IMR-90 (cell line): ENCODE measurements at regions not wholly inside any gene's neighbourhood (a gene's known extent, or its start where the extent isn't known, plus 50 kb on each side); places are given as distances from the start of the nearest gene placed in this dataset.
A peak's percentile ranks its signal among the peaks of the same experiment; 100 is the strongest.

Source experiments
- ATAC-seq: fragments of 200-7000 bp; cut with Tn5 transposase; 2 replicates; pipeline ENCODE4 v1.9.1; 2020; ENCODE audit warnings: low read depth, mild to moderate bottlenecking, moderate library complexity
- BruUV-seq: library from RNA; stranded (reverse); fragments of 400-500 nt; replicated peaks from 2 replicates; lab custom pipeline; 2021; lab: Mats Ljungman, UMichigan
- CTCF ChIA-PET: fragments of 300-600 bp; formaldehyde crosslinking; extraction: SDS; loops from one replicate; lab custom pipeline; 2021; ENCODE audit warnings: antibody characterized with exemption; lab: Yijun Ruan, JAX
- POLR2A ChIA-PET: fragments of 300-600 bp; sonication (Branson Sonifier 250); formaldehyde crosslinking; loops from one replicate; lab custom pipeline; 2022; ENCODE audit warnings: antibody characterized with exemption; ENCODE audit not compliant: unreplicated experiment; lab: Charles Lee
- DNase-seq: peaks from one replicate; pipeline ENCODE4 v3.0.0; 2013
- H2AFZ ChIP-seq: replicated peaks from 2 replicates; pipeline ENCODE3; 2013; ENCODE audit warnings: low read length, mild to moderate bottlenecking; ENCODE audit not compliant: poor library complexity
- H2AK5ac ChIP-seq: 2 replicates; pipeline ENCODE4 v1.6.1; 2013; ENCODE audit warnings: low read depth, low read length, inconsistent platforms
- H2AK9ac ChIP-seq: replicated peaks from 2 replicates; pipeline ENCODE3; 2013; ENCODE audit warnings: mild to moderate bottlenecking, low read depth, low read length, moderate library complexity; ENCODE audit not compliant: poor library complexity
- H2BK120ac ChIP-seq: 2 replicates; pipeline ENCODE4 v1.6.1; 2013; ENCODE audit warnings: low read depth, low read length, inconsistent platforms
- H2BK15ac ChIP-seq: 3 replicates; pipeline ENCODE4 v1.6.1; 2013; ENCODE audit warnings: low read depth, low read length, inconsistent platforms
- H2BK20ac ChIP-seq: 2 replicates; pipeline ENCODE4 v1.6.1; 2013; ENCODE audit warnings: low read depth, mild to moderate bottlenecking, inconsistent platforms, low read length, moderate library complexity
- H2BK5ac ChIP-seq: 2 replicates; pipeline ENCODE4 v1.6.1; 2013; ENCODE audit warnings: mild to moderate bottlenecking, low read depth, low read length, inconsistent platforms; ENCODE audit not compliant: poor library complexity, severe bottlenecking
- H3K14ac ChIP-seq: replicated peaks from 2 replicates; pipeline ENCODE4 v1.6.1; 2013; ENCODE audit warnings: low read depth, low read length, inconsistent platforms
- H3K18ac ChIP-seq: 2 replicates; pipeline ENCODE4 v1.6.1; 2013; ENCODE audit warnings: low read depth, low read length, control low read depth
- H3K23ac ChIP-seq: 2 replicates; pipeline ENCODE4 v1.6.1; 2013; ENCODE audit warnings: low read depth, low read length, inconsistent platforms
- H3K27ac ChIP-seq: 2 replicates; pipeline ENCODE4 v1.5.1; 2013; ENCODE audit warnings: mild to moderate bottlenecking, control low read depth, low read length; ENCODE audit not compliant: insufficient read depth
- H3K27me3 ChIP-seq: 2 replicates; pipeline ENCODE4 v1.6.1; 2013; ENCODE audit warnings: low read length; ENCODE audit not compliant: control insufficient read depth, insufficient read depth
- H3K36me3 ChIP-seq: 2 replicates; pipeline ENCODE4 v1.6.1; 2013; ENCODE audit warnings: low read length, mixed read lengths; ENCODE audit not compliant: control insufficient read depth, insufficient read depth
- H3K4ac ChIP-seq: 2 replicates; pipeline ENCODE4 v1.6.1; 2013; ENCODE audit warnings: low read depth, low read length, inconsistent platforms
- H3K4me1 ChIP-seq: 2 replicates; pipeline ENCODE4 v1.6.1; 2013; ENCODE audit warnings: low read length, mixed read lengths; ENCODE audit not compliant: control insufficient read depth, insufficient read depth
- H3K4me2 ChIP-seq: 2 replicates; pipeline ENCODE4 v1.6.1; 2013; ENCODE audit warnings: low read depth, mild to moderate bottlenecking, control low read depth, low read length, moderate library complexity
- H3K4me3 ChIP-seq: 2 replicates; pipeline ENCODE4 v1.5.1; 2013; ENCODE audit warnings: low read depth, mild to moderate bottlenecking, control low read depth, low read length, moderate library complexity; ENCODE audit not compliant: insufficient read depth
- H3K56ac ChIP-seq: 2 replicates; pipeline ENCODE4 v1.6.1; 2013; ENCODE audit warnings: low read length, inconsistent platforms; ENCODE audit not compliant: insufficient read depth; ENCODE audit errors: extremely low read depth
- H3K79me1 ChIP-seq, 2 experiments: 2 replicates each; pipeline ENCODE4 v1.6.1; 2013; ENCODE audit warnings: low read length in 2 of 2, inconsistent platforms in 1 of 2, low read depth in 1 of 2
- H3K9ac ChIP-seq: 2 replicates; pipeline ENCODE4 v1.6.1; 2013; ENCODE audit warnings: low read depth, low read length, control low read depth
- H3K9me1 ChIP-seq: 2 replicates; pipeline ENCODE4 v1.6.1; 2013; ENCODE audit warnings: low read length, inconsistent platforms; ENCODE audit not compliant: insufficient read depth
- H3K9me3 ChIP-seq: 2 replicates; pipeline ENCODE4 v1.6.1; 2013; ENCODE audit warnings: low read length; ENCODE audit not compliant: control insufficient read depth, insufficient read depth
- H4K20me1 ChIP-seq: 2 replicates; pipeline ENCODE4 v1.6.1; 2013; ENCODE audit warnings: low read length, inconsistent platforms; ENCODE audit not compliant: insufficient read depth
- H4K5ac ChIP-seq: 2 replicates; pipeline ENCODE4 v1.6.1; 2013; ENCODE audit warnings: mild to moderate bottlenecking, low read depth, low read length, control low read depth
- H4K8ac ChIP-seq, 2 experiments: 2 replicates each; pipeline ENCODE4 v1.6.1; 2013; ENCODE audit warnings: low read depth in 2 of 2, low read length in 2 of 2, control low read depth in 1 of 2, inconsistent platforms in 1 of 2
- H4K91ac ChIP-seq: 2 replicates; pipeline ENCODE4 v1.6.1; 2013; ENCODE audit warnings: low read depth, low read length, inconsistent platforms; ENCODE audit not compliant: insufficient read depth
- BHLHE40 ChIP-seq: fragments of 150-350 bp; IDR thresholded peaks from 2 replicates; pipeline ENCODE4 v1.6.1; 2016; ENCODE audit warnings: mild to moderate bottlenecking, low read depth, low read length
- CEBPB ChIP-seq: IDR thresholded peaks from 2 replicates; pipeline ENCODE4 v1.6.1; 2012; ENCODE audit warnings: low read depth, low read length, improper control_type of control experiment
- CTCF ChIP-seq: conservative IDR thresholded peaks from 2 replicates; pipeline ENCODE4 v1.5.1; 2012; ENCODE audit warnings: mild to moderate bottlenecking, low read depth, low read length, improper control_type of control experiment
- ELK1 ChIP-seq: fragments of 150-350 bp; IDR thresholded peaks from 2 replicates; pipeline ENCODE4 v1.6.1; 2016; ENCODE audit warnings: low read depth, mild to moderate bottlenecking, low read length, moderate library complexity, borderline replicate concordance
- MAZ ChIP-seq: IDR thresholded peaks from 2 replicates; pipeline ENCODE4 v1.6.1; 2012; ENCODE audit warnings: low read depth, mild to moderate bottlenecking, low read length, improper control_type of control experiment, moderate library complexity, borderline replicate concordance
- MXI1 ChIP-seq: IDR thresholded peaks from 2 replicates; pipeline ENCODE4 v1.6.1; 2012; ENCODE audit warnings: low read depth, mild to moderate bottlenecking, low read length, moderate library complexity, borderline replicate concordance
- RAD21 ChIP-seq: IDR thresholded peaks from 2 replicates; pipeline ENCODE4 v1.6.1; 2012; ENCODE audit warnings: low read length, improper control_type of control experiment
- RFX5 ChIP-seq: IDR thresholded peaks from 2 replicates; pipeline ENCODE4 v1.8.0; 2012; ENCODE audit warnings: low read depth, mild to moderate bottlenecking, low read length, moderate library complexity
- WGBS, 2 experiments: methylation state at CpG; one replicate each; pipeline versions ENCODE4 v1.1.5 to v1.1.7; 2013; ENCODE audit warnings: missing lambda C conversion rate in 2 of 2; ENCODE audit not compliant: insufficient read length in 1 of 2; ENCODE audit errors: extremely low coverage in 2 of 2; 5-methylcytosine and 5-hydroxymethylcytosine counted together
- dilution Hi-C: fragments of 300-500 bp; cut with HindIII; formaldehyde crosslinking; loops from one replicate; pipeline ENCODE4 v1.14.3; 2018; ENCODE audit warnings: low sequenced_read_pairs; ENCODE audit not compliant: unreplicated experiment
- in situ Hi-C: fragments of 300-500 bp; cut with MboI; formaldehyde crosslinking; loops from 3 replicates; pipeline ENCODE4 v1.14.3; 2019; ENCODE audit warnings: low sequenced_read_pairs, inconsistent platforms, mixed read lengths
- intact Hi-C: fragments of 100-400 bp; cut with micrococcal nuclease; formaldehyde crosslinking; loops from 2 replicates; pipeline ENCODE4 v1.10.0; 2022

GRCh38 chr3:159924411-159924810 is 64.2 kb upstream of the IL12A start:
- BruUV-seq, result no TSS peak
- Histone ChIP-seq H3K9ac (no peak overlapping the region), H4K91ac (no peak overlapping the region; the same call in 1 of the 2 replicates), H3K4me2 (no peak overlapping the region), H3K56ac (no peak overlapping the region), H3K18ac (peak overlapping the region; percentile 5; the same call in 1 of the 2 replicates), H4K8ac (no peak overlapping the region), H2BK15ac (peak overlapping the region; percentile 17; the same call in 1 of the 3 replicates), H3K14ac (no peak overlapping the region; the same call in 1 of the 2 replicates), H4K5ac (0 out of 2 replicates have a peak overlapping the region, but pooled peaks have one; percentile 28), H3K9me3 (no peaks in the 10 kb centered on the region), H3K9me1 (peaks cover 21% of the 10 kb centered on the region), H3K4ac (no peak overlapping the region), H3K27ac (no peak overlapping the region), H3K79me1 (no peaks in the 10 kb centered on the region), H4K20me1 (no peaks in the 10 kb centered on the region), H2BK5ac (no peak overlapping the region), H2AK9ac (no peak overlapping the region), H3K23ac (no peak overlapping the region), H3K4me3 (no peak overlapping the region), H3K36me3 (no peaks in the 10 kb centered on the region), H3K4me1 (peaks cover 18% of the 10 kb centered on the region), H3K27me3 (no peaks in the 10 kb centered on the region), H2BK120ac (0 out of 2 replicates have a peak overlapping the region, but pooled peaks have one; percentile 17), H2BK20ac (no peak overlapping the region), H2AFZ (no peak overlapping the region), H2AK5ac (no peak overlapping the region)
- dilution Hi-C loops (no loop called here), in situ Hi-C loops (no loop called here), intact Hi-C loops (no loop called here)
- POLR2A ChIA-PET, result no interaction called here
- no peak for TF ChIP-seq BHLHE40
- TF ChIP-seq MAZ, result no peak
- TF ChIP-seq CTCF, result no peak
- TF ChIP-seq RFX5, result no peak
- no peak for TF ChIP-seq RAD21
- TF ChIP-seq MXI1, result no peak
- no peak for TF ChIP-seq CEBPB
- TF ChIP-seq ELK1, result no peak
- WGBS, 2 experiments, result 88% methylated on average over 1 of the region's 1 CpG; no CpG with 5 or more reads in 1 of the 2 experiments
- no peak for ATAC-seq
- CTCF ChIA-PET, result interaction anchor here (0.6 to 1.0 kb wide), 2 partner anchors 9 to 1337 kb away, joined by 3 read pairs; no protein-coding TSS in a partner anchor
- no peak for DNase-seq
